Progenitor cell of endocrine pancreas (in vitro differentiated cells): ENCODE measurements at regions not wholly inside any gene's neighbourhood (a gene's known extent, or its start where the extent isn't known, plus 50 kb on each side); places are given as distances from the start of the nearest gene placed in this dataset.

Experiments
- DNase-seq: peaks from one replicate; pipeline ENCODE4 v3.0.0; 2021; ENCODE audit warnings: low spot score; ENCODE audit not compliant: unreplicated experiment
- H3K27ac Mint-ChIP-seq: 2 replicates; pipeline ENCODE4 v1.8.0; 2021; ENCODE audit warnings: mild to moderate bottlenecking, moderate library complexity, mixed read lengths
- H3K27me3 Mint-ChIP-seq: 2 replicates; pipeline ENCODE4 v1.8.0; 2021; ENCODE audit warnings: mixed read lengths
- H3K36me3 Mint-ChIP-seq: 2 replicates; pipeline ENCODE4 v1.8.0; 2022; ENCODE audit warnings: mixed read lengths; ENCODE audit not compliant: insufficient read depth
- H3K4me1 Mint-ChIP-seq: 2 replicates; pipeline ENCODE4 v1.8.0; 2021; ENCODE audit warnings: low read depth, mixed read lengths
- H3K4me3 Mint-ChIP-seq: 2 replicates; pipeline ENCODE4 v1.8.0; 2021; ENCODE audit warnings: low read depth, mild to moderate bottlenecking, moderate library complexity, mixed read lengths
- H3K9me3 Mint-ChIP-seq: 2 replicates; pipeline ENCODE4 v1.8.0; 2021; ENCODE audit warnings: low read depth, mixed read lengths
- CTCF ChIP-seq: fragments of 200-600 bp; sonication (generic); IDR thresholded peaks from one replicate; pipeline ENCODE4 v1.5.0; 2021; ENCODE audit warnings: antibody characterized with exemption, mild to moderate bottlenecking; ENCODE audit not compliant: unreplicated experiment

- Mint-ChIP-seq H3K9me3 (no peaks in the 10 kb centered on the region), H3K36me3 (no peaks in the 10 kb centered on the region), H3K4me1 (peaks cover 2% of the 10 kb centered on the region), H3K4me3 (no peak overlapping the region), H3K27ac (no peak overlapping the region), H3K27me3 (no peaks in the 10 kb centered on the region)
- TF ChIP-seq CTCF = no peak
- no peak for DNase-seq
These were observed 1055.9 kb downstream of the PDHA2 start for GRCh38 chr4:96895826-96896225.

GRCh38 chr4:96912716-96913115 lies 1072.8 kb downstream of the PDHA2 start:
- Mint-ChIP-seq H3K36me3 (no peaks in the 10 kb centered on the region), H3K27me3 (no peaks in the 10 kb centered on the region), H3K9me3 (no peaks in the 10 kb centered on the region), H3K27ac (no peak overlapping the region), H3K4me1 (peaks cover 2% of the 10 kb centered on the region), H3K4me3 (no peak overlapping the region)
- no peak for DNase-seq
- no peak for TF ChIP-seq CTCF

- DNase-seq = no peak
- Mint-ChIP-seq H3K27ac (no peak overlapping the region), H3K27me3 (no peaks in the 10 kb centered on the region)
These were observed 1073.7 kb downstream of the PDHA2 start for GRCh38 chr4:96913441-96914080.

GRCh38 chr4:96916711-96917110 lies 1076.8 kb downstream of the PDHA2 start:
- Mint-ChIP-seq H3K27ac (no peak overlapping the region), H3K4me1 (peaks cover 2% of the 10 kb centered on the region), H3K4me3 (no peak overlapping the region), H3K9me3 (no peaks in the 10 kb centered on the region), H3K27me3 (no peaks in the 10 kb centered on the region), H3K36me3 (no peaks in the 10 kb centered on the region)
- no peak for DNase-seq
- no peak for TF ChIP-seq CTCF

More at GRCh38 chr4:96913441-96914080, 1073.7 kb downstream of the PDHA2 start:
- no peak for TF ChIP-seq CTCF
- Mint-ChIP-seq H3K4me1 (peaks cover 2% of the 10 kb centered on the region), H3K36me3 (no peaks in the 10 kb centered on the region), H3K9me3 (no peaks in the 10 kb centered on the region), H3K4me3 (no peak overlapping the region)

GRCh38 chr4:96936886-96937285 lies 1097.0 kb downstream of the PDHA2 start:
- H3K27ac Mint-ChIP-seq = no peak overlapping the region
- H3K4me1 Mint-ChIP-seq = no peaks in the 10 kb centered on the region
- no peak for DNase-seq
- H3K36me3 Mint-ChIP-seq = no peaks in the 10 kb centered on the region
- no peak overlapping the region for H3K4me3 Mint-ChIP-seq
- TF ChIP-seq CTCF = no peak
- no peaks in the 10 kb centered on the region for H3K9me3 Mint-ChIP-seq
- H3K27me3 Mint-ChIP-seq = no peaks in the 10 kb centered on the region
